Parathyroid adenoma (tissue), 2 donors: ENCODE measurements at regions not wholly inside any gene's neighbourhood (a gene's known extent, or its start where the extent isn't known, plus 50 kb on each side); places are given as distances from the start of the nearest gene placed in this dataset.
A peak's percentile ranks its signal among the peaks of the same experiment; 100 is the strongest.

Experiments
- H2AFZ ChIP-seq: fragments of 300-600 bp; sonication (generic); one replicate; pipeline ENCODE4 v1.7.0; 2017; ENCODE audit warnings: antibody characterized with exemption, mild to moderate bottlenecking
- H3K27ac ChIP-seq: fragments of 300-600 bp; sonication (generic); one replicate; pipeline ENCODE4 v1.7.0; 2017
- H3K27me3 ChIP-seq: fragments of 300-600 bp; sonication (generic); one replicate; pipeline ENCODE4 v1.7.0; 2017; ENCODE audit warnings: low read length; ENCODE audit not compliant: control insufficient read depth, insufficient read depth
- H3K36me3 ChIP-seq: fragments of 300-600 bp; sonication (generic); one replicate; pipeline ENCODE4 v1.7.0; 2017; ENCODE audit warnings: low read length; ENCODE audit not compliant: control insufficient read depth, insufficient read depth
- H3K4me1 ChIP-seq: fragments of 300-600 bp; sonication (generic); one replicate; pipeline ENCODE4 v1.7.0; 2017; ENCODE audit warnings: control low read depth
- H3K4me2 ChIP-seq: fragments of 300-600 bp; sonication (generic); one replicate; pipeline ENCODE4 v1.7.0; 2017; ENCODE audit warnings: low read length
- H3K4me3 ChIP-seq: fragments of 300-600 bp; sonication (generic); one replicate; pipeline ENCODE4 v1.7.0; 2017; ENCODE audit warnings: low read depth, low read length
- H3K79me2 ChIP-seq: fragments of 300-600 bp; sonication (generic); one replicate; pipeline ENCODE4 v1.7.0; 2017; ENCODE audit warnings: control low read depth
- H3K9ac ChIP-seq: fragments of 300-600 bp; sonication (generic); one replicate; pipeline ENCODE4 v1.7.0; 2017; ENCODE audit warnings: mild to moderate bottlenecking
- H3K9me3 ChIP-seq: fragments of 300-600 bp; sonication (generic); one replicate; pipeline ENCODE4 v1.7.0; 2017; ENCODE audit warnings: low read length; ENCODE audit not compliant: control insufficient read depth
- TF ChIP-seq, protein P1 (sequence below): fragments of 300-600 bp; sonication (generic); IDR thresholded peaks from one replicate; pipeline ENCODE4 v1.7.0; 2017; ENCODE audit warnings: antibody characterized with exemption, mild to moderate bottlenecking
- donor health status: primary hyperparathyroidism.

- H3K9me3 ChIP-seq, result no peaks in the 10 kb centered on the region
- H3K4me3 ChIP-seq, result no peak overlapping the region
- no peaks in the 10 kb centered on the region for H3K36me3 ChIP-seq
- H3K9ac ChIP-seq, result no peak overlapping the region
- no peaks in the 10 kb centered on the region for H3K79me2 ChIP-seq
- no peak overlapping the region for H3K27ac ChIP-seq
- H3K27me3 ChIP-seq, result no peaks in the 10 kb centered on the region
- H2AFZ ChIP-seq, result no peak overlapping the region
- no peak overlapping the region for H3K4me2 ChIP-seq
- TF ChIP-seq, protein P1, sequence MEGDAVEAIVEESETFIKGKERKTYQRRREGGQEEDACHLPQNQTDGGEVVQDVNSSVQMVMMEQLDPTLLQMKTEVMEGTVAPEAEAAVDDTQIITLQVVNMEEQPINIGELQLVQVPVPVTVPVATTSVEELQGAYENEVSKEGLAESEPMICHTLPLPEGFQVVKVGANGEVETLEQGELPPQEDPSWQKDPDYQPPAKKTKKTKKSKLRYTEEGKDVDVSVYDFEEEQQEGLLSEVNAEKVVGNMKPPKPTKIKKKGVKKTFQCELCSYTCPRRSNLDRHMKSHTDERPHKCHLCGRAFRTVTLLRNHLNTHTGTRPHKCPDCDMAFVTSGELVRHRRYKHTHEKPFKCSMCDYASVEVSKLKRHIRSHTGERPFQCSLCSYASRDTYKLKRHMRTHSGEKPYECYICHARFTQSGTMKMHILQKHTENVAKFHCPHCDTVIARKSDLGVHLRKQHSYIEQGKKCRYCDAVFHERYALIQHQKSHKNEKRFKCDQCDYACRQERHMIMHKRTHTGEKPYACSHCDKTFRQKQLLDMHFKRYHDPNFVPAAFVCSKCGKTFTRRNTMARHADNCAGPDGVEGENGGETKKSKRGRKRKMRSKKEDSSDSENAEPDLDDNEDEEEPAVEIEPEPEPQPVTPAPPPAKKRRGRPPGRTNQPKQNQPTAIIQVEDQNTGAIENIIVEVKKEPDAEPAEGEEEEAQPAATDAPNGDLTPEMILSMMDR, result no peak
- no peaks in the 10 kb centered on the region for H3K4me1 ChIP-seq
Measured at GRCh38 chr4:3825530-3825929, 59.3 kb downstream of the ADRA2C start.

GRCh38 chr4:3826247-3827172 is 60.3 kb downstream of the ADRA2C start:
- no peaks in the 10 kb centered on the region for H3K36me3 ChIP-seq

DNA sequence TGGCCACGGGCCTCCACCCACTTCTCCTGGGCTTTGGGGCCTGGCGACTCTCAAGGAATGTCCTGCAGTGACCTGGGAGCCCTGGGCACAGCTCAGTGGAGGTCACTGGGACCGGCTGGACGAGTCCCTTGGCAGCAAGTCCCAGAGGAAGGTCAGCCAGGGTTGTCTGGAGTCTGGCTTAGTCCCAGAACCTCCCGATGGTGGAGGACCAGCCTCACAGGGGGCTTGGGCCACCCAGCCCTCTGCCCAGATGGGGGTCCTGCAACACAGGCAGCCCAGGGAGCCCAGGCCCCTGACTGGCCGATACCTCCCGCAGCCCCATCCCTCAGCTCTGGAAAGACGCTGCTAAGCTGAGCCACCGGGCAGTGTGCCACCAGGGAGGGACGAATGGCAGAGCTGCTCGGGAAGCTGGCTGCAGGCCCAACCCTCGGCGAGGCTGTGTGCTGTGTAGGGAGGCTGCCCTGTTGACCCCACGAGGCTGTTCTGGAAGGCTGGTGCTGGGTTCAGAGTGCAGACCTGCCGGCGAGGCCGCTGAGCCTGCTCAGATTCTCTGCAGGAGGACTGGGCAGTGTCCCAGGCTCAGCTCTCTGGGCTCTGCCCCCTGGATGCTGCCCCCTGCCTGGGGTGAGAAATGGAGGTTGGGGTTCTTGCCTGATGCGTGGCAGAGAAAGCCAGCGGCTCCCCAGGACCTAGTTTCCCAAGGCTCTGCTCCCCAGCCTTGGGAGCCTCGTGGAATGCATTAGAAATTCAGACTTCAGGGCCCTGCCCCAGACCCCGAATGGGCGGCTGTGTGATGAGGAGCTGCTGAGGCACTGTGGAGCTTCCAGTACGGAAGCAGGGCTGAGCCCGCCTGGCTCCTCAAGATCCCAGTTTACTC is 61.7 kb downstream of the ADRA2C start:
- Histone ChIP-seq H3K36me3 (no peaks in the 10 kb centered on the region), H3K4me1 (no peaks in the 10 kb centered on the region), H3K9ac (no peak overlapping the region), H2AFZ (peak overlapping the region; percentile 82), H3K27ac (peak overlapping the region; percentile 65), H3K27me3 (no peaks in the 10 kb centered on the region), H3K9me3 (no peaks in the 10 kb centered on the region), H3K4me3 (no peak overlapping the region), H3K4me2 (peak overlapping the region; percentile 72), H3K79me2 (no peaks in the 10 kb centered on the region)
- TF ChIP-seq, protein P1, result no peak

More at GRCh38 chr4:3826247-3827172, 60.3 kb downstream of the ADRA2C start:
- Histone ChIP-seq H3K9ac (no peak overlapping the region), H3K4me1 (no peaks in the 10 kb centered on the region), H2AFZ (no peak overlapping the region), H3K4me3 (no peak overlapping the region), H3K4me2 (no peak overlapping the region), H3K27ac (no peak overlapping the region), H3K27me3 (no peaks in the 10 kb centered on the region), H3K9me3 (no peaks in the 10 kb centered on the region), H3K79me2 (no peaks in the 10 kb centered on the region)
- TF ChIP-seq, protein P1, result no peak

DNA sequence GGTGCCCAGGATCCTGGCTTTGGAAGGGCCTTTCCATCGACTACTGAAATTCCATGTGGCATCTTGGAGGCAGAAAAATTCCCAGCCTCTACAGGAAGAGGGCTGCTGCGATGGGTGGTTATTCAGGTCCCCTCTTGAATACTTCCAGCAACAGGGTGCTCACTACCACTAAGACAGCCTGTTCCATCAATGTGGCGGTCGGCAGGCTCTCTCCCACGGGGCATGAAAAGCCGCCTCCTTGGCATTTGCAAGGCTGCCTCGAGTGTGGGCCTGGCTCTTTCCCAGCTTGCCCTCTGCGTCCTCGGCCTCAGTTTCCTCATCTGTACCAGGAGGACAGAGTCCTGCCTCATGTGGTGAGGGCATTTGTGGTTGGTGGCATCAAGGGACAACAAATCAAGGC is 62.4 kb downstream of the ADRA2C start:
- Histone ChIP-seq H3K27me3 (no peaks in the 10 kb centered on the region), H2AFZ (no peak overlapping the region), H3K4me3 (no peak overlapping the region), H3K4me2 (no peak overlapping the region), H3K4me1 (no peaks in the 10 kb centered on the region), H3K9me3 (no peaks in the 10 kb centered on the region), H3K36me3 (no peaks in the 10 kb centered on the region), H3K79me2 (no peaks in the 10 kb centered on the region), H3K9ac (no peak overlapping the region), H3K27ac (no peak overlapping the region)
- TF ChIP-seq, protein P1, result no peak
